Tibial nerve (tissue), 4 donors: ENCODE measurements at regions not wholly inside any gene's neighbourhood (a gene's known extent, or its start where the extent isn't known, plus 50 kb on each side); places are given as distances from the start of the nearest gene placed in this dataset.

Source experiments
- CTCF ChIP-seq, 5 experiments: fragments of 200-600 bp in 3 of 5; fragments of 450-650 bp in 2 of 5; sonication (generic) in 3 of 5; IDR thresholded peaks; one replicate each; pipeline ENCODE4 v1.5.1; 2016 to 2019; ENCODE audit warnings: antibody characterized with exemption in 5 of 5, mild to moderate bottlenecking in 3 of 5, moderate library complexity in 2 of 5
- EP300 ChIP-seq, 2 donors: sonication (generic); formaldehyde crosslinking; IDR thresholded peaks; one replicate each; pipeline ENCODE4 v1.6.1; 2017; ENCODE audit warnings: antibody characterized with exemption in 2 of 2, mild to moderate bottlenecking in 1 of 2

GRCh38 chr4:64713256-64713840 is 304.1 kb upstream of the TECRL start:
- peak in 3 of 5 experiments; percentile 18 to 42 (median 40) for TF ChIP-seq CTCF (IDR thresholded peaks at IDR 0.05)
- no peak for TF ChIP-seq EP300 (IDR thresholded peaks at IDR 0.05)
